ENCODE measurements at regions not wholly inside any gene's neighbourhood (a gene's known extent, or its start where the extent isn't known, plus 50 kb on each side); places are given as distances from the start of the nearest gene placed in this dataset.
A peak's percentile ranks its signal among the peaks of the same experiment; 100 is the strongest.
"Not testable (repeated sequence)": the region's sequence is repeated elsewhere in the genome, so short reads cannot be mapped to it uniquely, and the experiment has no call there.

DNA sequence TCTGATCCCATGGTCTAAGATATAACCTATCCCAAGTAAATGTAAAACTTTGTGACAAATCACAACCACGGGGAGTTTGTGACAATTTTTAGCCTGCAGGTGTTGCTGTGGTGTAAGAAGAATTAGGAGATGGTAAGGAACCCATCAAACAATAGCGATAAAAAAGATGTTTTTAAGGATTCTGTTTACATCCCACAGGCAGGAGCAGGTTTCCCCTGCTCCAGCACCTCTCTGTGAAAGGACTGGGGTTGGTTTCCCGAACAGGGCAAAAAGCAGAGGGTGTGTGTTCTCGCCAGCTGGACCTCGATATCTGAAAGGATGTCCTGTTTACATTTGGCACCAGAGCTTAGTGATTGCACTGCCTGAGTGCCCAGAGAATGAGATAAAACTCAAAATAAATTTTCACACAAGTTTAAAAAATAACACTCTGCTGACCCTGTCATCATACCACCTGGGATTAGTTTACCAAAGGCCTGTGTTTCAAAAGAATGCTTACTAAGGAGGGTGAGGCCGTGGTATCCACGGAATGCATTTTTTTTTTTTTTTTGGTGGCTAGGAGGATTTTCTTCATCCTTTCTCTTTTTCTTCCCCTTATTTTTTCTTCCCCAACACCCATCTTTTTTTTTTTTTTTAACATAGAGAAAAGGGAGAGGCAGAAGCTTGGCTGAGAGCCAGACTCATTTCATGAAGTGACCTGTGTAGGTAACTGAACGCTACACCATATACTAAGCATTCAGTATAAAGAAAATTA, 151.8 kb upstream of the DPH6 start:
- 81% methylated on average over 8 of the region's 8 CpGs for WGBS
- no peaks in the 10 kb centered on the region for H3K36me3 ChIP-seq (ENCODE audit: control insufficient read depth in 2 of 2, insufficient read depth in 2 of 2, low read length in 1 of 2)
- no peak for DNase-seq (ENCODE audit: low read depth in 6 of 9, low spot score in 9 of 9)
- H3K4me3 ChIP-seq (ENCODE audit: low read length in 2 of 2), result no peak overlapping the region
- no peaks in the 10 kb centered on the region for H3K27me3 ChIP-seq (ENCODE audit: control insufficient read depth in 2 of 2, insufficient read depth in 1 of 2, low read length in 1 of 2)
- H3K4me1 ChIP-seq (ENCODE audit: control insufficient read depth in 2 of 2, insufficient read depth in 2 of 2, low read length in 2 of 2), result no peaks in the 10 kb centered on the region
- no peaks in the 10 kb centered on the region for H3K9me3 ChIP-seq (ENCODE audit: control insufficient read depth in 2 of 2, insufficient read depth in 1 of 2, low read length in 1 of 2)
- H3K27ac ChIP-seq (ENCODE audit: low read depth in 1 of 2, low read length in 1 of 2), result no peak overlapping the region

DNA sequence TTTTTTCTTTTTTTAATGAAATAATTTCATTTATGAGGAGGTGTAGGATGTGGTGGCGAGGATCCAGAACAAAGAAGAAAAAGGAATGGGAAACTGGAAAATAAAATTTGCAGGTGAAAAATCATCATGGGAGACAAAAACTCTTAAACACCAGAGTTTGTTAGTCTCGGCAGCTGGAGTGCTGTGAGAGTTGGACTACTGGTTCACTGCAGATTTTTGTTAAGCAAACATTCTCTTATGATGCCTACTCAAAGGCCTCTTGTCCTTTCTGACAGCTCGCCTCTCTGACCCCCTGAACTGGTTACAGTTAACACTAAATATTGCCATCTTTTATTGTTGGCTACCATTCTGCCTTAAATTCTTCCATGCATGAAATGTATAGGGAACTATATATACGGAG, 152.4 kb upstream of the DPH6 start:
- H3K27me3 ChIP-seq (ENCODE audit: control insufficient read depth in 2 of 2, insufficient read depth in 1 of 2, low read length in 1 of 2), result no peaks in the 10 kb centered on the region
- no peak for DNase-seq (ENCODE audit: low read depth in 6 of 9, low spot score in 9 of 9)
- H3K4me3 ChIP-seq (ENCODE audit: low read length in 2 of 2), result no peak overlapping the region
- 93% methylated on average over 4 of the region's 4 CpGs for WGBS
- H3K9me3 ChIP-seq (ENCODE audit: control insufficient read depth in 2 of 2, insufficient read depth in 1 of 2, low read length in 1 of 2), result no peaks in the 10 kb centered on the region
- no peaks in the 10 kb centered on the region for H3K36me3 ChIP-seq (ENCODE audit: control insufficient read depth in 2 of 2, insufficient read depth in 2 of 2, low read length in 1 of 2)
- no peak overlapping the region for H3K27ac ChIP-seq (ENCODE audit: low read depth in 1 of 2, low read length in 1 of 2)
- H3K4me1 ChIP-seq (ENCODE audit: control insufficient read depth in 2 of 2, insufficient read depth in 2 of 2, low read length in 2 of 2), result no peaks in the 10 kb centered on the region

DNA sequence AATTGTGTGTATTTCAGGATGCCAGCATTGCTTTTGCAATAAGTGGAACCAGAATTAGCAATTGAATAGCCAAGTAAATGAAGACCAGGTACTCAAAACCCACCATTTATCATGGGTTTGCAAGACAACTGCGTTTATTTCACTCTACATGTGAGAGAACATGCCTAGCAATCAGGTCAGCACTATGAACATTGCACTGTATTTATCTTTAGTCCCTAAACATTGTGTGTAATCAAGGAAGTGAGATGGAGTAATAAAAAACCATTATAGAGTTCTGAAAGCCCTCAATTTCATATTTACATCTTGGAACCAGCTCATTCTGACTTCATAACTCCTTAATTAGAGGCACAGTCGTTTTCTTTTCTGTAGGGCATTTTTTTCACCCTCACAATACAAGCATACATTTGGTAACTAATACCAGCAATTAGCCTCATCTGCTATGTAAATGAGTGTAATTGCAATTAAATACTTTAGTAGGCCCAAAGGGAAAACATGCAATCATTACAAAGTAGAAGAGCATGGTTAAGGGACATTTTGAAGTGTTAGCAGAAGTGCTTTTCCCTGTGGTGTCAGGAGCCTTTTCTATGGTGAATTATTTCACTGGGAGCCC, 153.1 kb upstream of the DPH6 start:
- 89% methylated on average over 2 of the region's 2 CpGs for WGBS
- Histone ChIP-seq H3K4me3 (ENCODE audit: low read length in 2 of 2) (no peak overlapping the region), H3K36me3 (ENCODE audit: control insufficient read depth in 2 of 2, insufficient read depth in 2 of 2, low read length in 1 of 2) (no peaks in the 10 kb centered on the region), H3K27me3 (ENCODE audit: control insufficient read depth in 2 of 2, insufficient read depth in 1 of 2, low read length in 1 of 2) (no peaks in the 10 kb centered on the region), H3K4me1 (ENCODE audit: control insufficient read depth in 2 of 2, insufficient read depth in 2 of 2, low read length in 2 of 2) (no peaks in the 10 kb centered on the region), H3K27ac (ENCODE audit: low read depth in 1 of 2, low read length in 1 of 2) (no peak overlapping the region), H3K9me3 (ENCODE audit: control insufficient read depth in 2 of 2, insufficient read depth in 1 of 2, low read length in 1 of 2) (no peaks in the 10 kb centered on the region)
- DNase-seq (ENCODE audit: low read depth in 6 of 9, low spot score in 9 of 9), result no peak

DNA sequence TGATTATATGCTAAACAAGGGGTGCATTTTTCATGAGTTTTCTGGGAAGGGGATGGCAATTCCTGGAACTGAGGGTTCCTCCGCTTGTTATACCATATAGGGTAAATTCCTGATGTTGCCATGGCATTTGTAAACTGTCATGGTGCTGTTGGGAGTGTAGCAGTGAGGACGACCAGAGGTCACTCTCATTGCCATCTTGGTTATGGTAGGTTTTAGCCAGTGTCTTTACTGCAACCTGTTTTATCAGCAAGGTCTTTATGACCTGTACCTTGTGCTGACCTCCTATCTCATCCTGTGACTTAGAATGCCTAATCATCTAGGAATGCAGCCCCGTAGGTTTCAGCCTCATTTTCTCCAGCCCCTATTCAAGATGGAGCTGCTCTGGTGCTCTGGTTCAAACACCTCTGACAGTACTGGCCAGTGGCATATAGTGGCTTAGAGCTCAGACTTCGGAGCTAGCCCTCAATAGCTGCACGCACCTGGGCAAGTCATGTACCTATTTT, 154.2 kb upstream of the DPH6 start:
- 73% methylated on average over 5 of the region's 5 CpGs for WGBS
- not testable (repeated sequence) for H3K4me1 ChIP-seq (ENCODE audit: control insufficient read depth in 2 of 2, insufficient read depth in 2 of 2, low read length in 2 of 2); H3K27ac ChIP-seq (ENCODE audit: low read depth in 1 of 2, low read length in 1 of 2); H3K27me3 ChIP-seq (ENCODE audit: control insufficient read depth in 2 of 2, insufficient read depth in 1 of 2, low read length in 1 of 2); H3K36me3 ChIP-seq (ENCODE audit: control insufficient read depth in 2 of 2, insufficient read depth in 2 of 2, low read length in 1 of 2); DNase-seq (ENCODE audit: low read depth in 6 of 9, low spot score in 9 of 9); H3K4me3 ChIP-seq (ENCODE audit: low read length in 2 of 2); H3K9me3 ChIP-seq (ENCODE audit: control insufficient read depth in 2 of 2, insufficient read depth in 1 of 2, low read length in 1 of 2)

DNA sequence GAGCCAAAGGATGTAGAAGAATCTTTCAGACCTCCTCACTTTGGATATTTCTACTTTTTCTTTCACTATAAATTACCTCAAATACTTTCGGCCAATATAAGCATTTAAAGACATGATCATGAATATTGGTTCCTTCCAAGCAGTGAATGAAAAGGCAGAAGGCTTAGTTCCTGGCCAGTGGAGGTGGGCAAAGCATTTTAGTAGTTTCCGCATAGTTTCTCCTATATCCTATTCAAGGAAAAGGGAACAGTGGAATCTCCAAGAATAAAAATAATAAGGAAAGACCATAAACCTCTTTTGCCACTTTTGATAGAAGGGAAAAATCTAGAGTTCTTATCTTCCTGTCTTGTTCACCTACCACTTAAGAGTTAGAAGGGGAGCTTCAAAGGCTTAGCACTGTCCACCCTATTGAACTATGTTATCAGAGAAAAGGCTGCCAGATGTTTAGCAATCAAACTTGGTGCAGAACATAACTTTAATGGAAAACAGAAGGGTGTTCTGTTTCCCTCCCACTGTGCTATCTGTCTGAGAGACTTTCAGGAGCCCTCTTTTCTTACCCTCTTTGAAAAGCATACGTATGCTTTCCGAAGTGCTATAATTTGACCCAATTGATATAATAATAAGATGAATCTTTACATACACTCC, 155.6 kb upstream of the DPH6 start:
- H3K27me3 ChIP-seq (ENCODE audit: control insufficient read depth in 2 of 2, insufficient read depth in 1 of 2, low read length in 1 of 2), result no peaks in the 10 kb centered on the region
- no peak overlapping the region for H3K4me3 ChIP-seq (ENCODE audit: low read length in 2 of 2)
- no peak overlapping the region for H3K27ac ChIP-seq (ENCODE audit: low read depth in 1 of 2, low read length in 1 of 2)
- no peak for DNase-seq (ENCODE audit: low read depth in 6 of 9, low spot score in 9 of 9)
- H3K4me1 ChIP-seq (ENCODE audit: control insufficient read depth in 2 of 2, insufficient read depth in 2 of 2, low read length in 2 of 2), result no peaks in the 10 kb centered on the region
- 94% methylated on average over 4 of the region's 4 CpGs for WGBS
- H3K9me3 ChIP-seq (ENCODE audit: control insufficient read depth in 2 of 2, insufficient read depth in 1 of 2, low read length in 1 of 2), result no peaks in the 10 kb centered on the region
- no peaks in the 10 kb centered on the region for H3K36me3 ChIP-seq (ENCODE audit: control insufficient read depth in 2 of 2, insufficient read depth in 2 of 2, low read length in 1 of 2)

DNA sequence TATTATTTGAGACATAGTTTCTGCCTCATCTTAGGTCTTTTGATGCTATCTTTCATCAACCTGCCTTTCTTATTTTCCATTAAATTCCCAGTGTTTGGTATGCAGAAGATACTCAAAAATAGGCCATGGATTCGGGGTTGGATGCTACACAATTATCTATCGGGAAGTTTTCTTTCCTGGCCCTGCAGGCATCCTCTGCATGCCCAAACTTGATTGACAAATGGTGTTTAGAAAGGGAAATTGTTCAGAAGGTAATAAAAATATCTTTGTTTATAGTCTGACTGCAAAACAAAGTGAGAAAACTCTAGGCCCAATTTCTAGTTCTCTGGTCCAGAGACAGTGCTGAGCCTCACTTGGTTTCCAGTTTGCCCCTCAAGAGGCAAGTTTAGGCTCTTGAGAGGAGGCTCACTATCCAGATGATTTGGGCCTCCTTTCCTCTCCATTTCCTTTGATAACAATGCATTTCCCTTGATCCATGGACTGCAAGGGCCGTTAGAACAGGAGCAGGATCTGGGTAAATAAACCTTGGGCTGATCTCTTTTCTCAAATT, 157.1 kb upstream of the DPH6 start:
- Histone ChIP-seq H3K4me1 (ENCODE audit: control insufficient read depth in 2 of 2, insufficient read depth in 2 of 2, low read length in 2 of 2) (no peaks in the 10 kb centered on the region), H3K4me3 (ENCODE audit: low read length in 2 of 2) (no peak overlapping the region), H3K36me3 (ENCODE audit: control insufficient read depth in 2 of 2, insufficient read depth in 2 of 2, low read length in 1 of 2) (no peaks in the 10 kb centered on the region), H3K9me3 (ENCODE audit: control insufficient read depth in 2 of 2, insufficient read depth in 1 of 2, low read length in 1 of 2) (no peaks in the 10 kb centered on the region), H3K27me3 (ENCODE audit: control insufficient read depth in 2 of 2, insufficient read depth in 1 of 2, low read length in 1 of 2) (no peaks in the 10 kb centered on the region), H3K27ac (ENCODE audit: low read depth in 1 of 2, low read length in 1 of 2) (peak overlapping the region in 1 of 2 donors; percentile 8)
- DNase-seq (ENCODE audit: low read depth in 6 of 9, low spot score in 9 of 9), result no peak
- 88% methylated on average over 3 of the region's 3 CpGs for WGBS

DNA sequence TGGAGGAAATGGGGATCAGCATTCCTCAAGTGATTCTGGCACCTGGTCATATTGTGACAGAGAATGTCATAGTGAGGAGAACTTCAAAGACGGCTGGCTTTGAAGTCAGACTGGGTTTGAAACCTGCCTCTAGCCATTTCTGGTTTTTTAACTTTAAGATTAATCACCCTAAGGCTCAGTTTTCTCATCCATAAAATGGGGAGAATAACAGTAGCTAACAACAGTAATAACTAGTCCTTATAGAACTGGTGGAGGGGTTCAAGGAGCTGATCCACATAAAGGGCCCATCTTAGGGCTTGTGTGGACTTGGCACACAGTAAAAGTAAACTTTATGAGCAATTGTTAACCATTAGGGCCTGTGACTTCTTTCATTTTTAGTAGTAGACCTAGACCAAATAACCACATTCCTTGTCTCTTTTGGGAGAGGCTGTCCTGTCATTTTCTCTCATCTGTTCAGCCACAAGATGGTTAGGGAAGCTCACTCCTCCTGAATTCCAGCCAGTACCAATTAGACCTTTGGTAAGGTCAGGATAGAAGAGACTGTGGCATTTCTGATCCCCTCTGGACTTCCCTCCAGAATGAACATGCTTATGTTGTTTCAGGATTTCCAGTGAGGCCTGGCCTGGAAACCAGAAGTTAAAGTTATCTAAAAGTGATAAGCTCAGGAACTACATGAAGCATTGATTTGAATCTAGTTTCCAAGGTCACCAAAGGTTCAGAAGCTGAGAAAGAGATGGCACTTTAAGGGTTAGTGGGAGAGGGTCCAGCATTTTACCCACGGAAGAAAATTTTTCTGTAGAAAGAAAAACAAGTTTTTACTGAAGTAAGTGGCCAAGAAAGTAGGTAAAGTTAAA, 159.3 kb upstream of the DPH6 start:
- WGBS, result 90% methylated on average over 2 of the region's 2 CpGs
- Histone ChIP-seq H3K4me1 (ENCODE audit: control insufficient read depth in 2 of 2, insufficient read depth in 2 of 2, low read length in 2 of 2) (no peaks in the 10 kb centered on the region), H3K27me3 (ENCODE audit: control insufficient read depth in 2 of 2, insufficient read depth in 1 of 2, low read length in 1 of 2) (no peaks in the 10 kb centered on the region), H3K36me3 (ENCODE audit: control insufficient read depth in 2 of 2, insufficient read depth in 2 of 2, low read length in 1 of 2) (no peaks in the 10 kb centered on the region), H3K9me3 (ENCODE audit: control insufficient read depth in 2 of 2, insufficient read depth in 1 of 2, low read length in 1 of 2) (no peaks in the 10 kb centered on the region), H3K4me3 (ENCODE audit: low read length in 2 of 2) (no peak overlapping the region), H3K27ac (ENCODE audit: low read depth in 1 of 2, low read length in 1 of 2) (no peak overlapping the region)
- DNase-seq (ENCODE audit: low read depth in 6 of 9, low spot score in 9 of 9), result no peak

DNA sequence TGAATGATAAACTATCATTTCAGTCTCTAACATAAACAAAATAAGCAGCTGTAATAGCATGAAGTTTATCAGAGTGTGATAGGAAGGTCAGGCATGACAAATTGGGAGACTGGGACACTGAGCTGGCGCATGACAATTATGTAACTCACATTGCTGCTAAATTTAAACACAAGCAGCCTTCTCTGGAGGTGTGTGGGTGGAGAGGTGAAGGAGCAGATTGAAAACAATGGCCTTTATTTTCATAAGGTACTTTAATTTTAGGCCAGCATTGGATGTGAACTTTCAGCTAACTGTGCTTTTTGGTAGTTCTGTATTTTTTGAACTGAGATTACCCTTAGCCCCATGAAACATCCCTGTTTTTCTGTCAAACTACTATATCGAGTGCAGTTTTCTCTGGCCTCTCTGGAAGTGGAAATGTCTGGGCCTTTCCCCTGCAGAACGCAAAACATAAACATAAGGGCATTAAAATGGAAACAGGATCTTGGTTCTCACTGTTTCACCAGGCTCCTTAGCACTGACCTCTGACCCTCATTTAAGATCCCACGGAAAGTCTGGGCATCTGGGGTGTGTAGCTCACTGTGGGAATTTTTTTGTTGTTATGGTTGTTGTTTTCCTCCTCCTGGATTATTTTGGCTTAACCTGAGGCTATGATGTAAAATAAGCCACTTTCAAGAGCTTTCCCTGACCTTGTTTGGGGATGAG, 160.1 kb upstream of the DPH6 start:
- no peak for DNase-seq (ENCODE audit: low read depth in 6 of 9, low spot score in 9 of 9)
- Histone ChIP-seq H3K4me3 (ENCODE audit: low read length in 2 of 2) (no peak overlapping the region), H3K36me3 (ENCODE audit: control insufficient read depth in 2 of 2, insufficient read depth in 2 of 2, low read length in 1 of 2) (no peaks in the 10 kb centered on the region), H3K4me1 (ENCODE audit: control insufficient read depth in 2 of 2, insufficient read depth in 2 of 2, low read length in 2 of 2) (no peaks in the 10 kb centered on the region), H3K27me3 (ENCODE audit: control insufficient read depth in 2 of 2, insufficient read depth in 1 of 2, low read length in 1 of 2) (no peaks in the 10 kb centered on the region), H3K27ac (ENCODE audit: low read depth in 1 of 2, low read length in 1 of 2) (no peak overlapping the region), H3K9me3 (ENCODE audit: control insufficient read depth in 2 of 2, insufficient read depth in 1 of 2, low read length in 1 of 2) (no peaks in the 10 kb centered on the region)
- WGBS, result 91% methylated on average over 4 of the region's 4 CpGs
